Renal cortical epithelial cell (primary cell): ENCODE measurements at regions not wholly inside any gene's neighbourhood (a gene's known extent, or its start where the extent isn't known, plus 50 kb on each side); places are given as distances from the start of the nearest gene placed in this dataset.
A peak's percentile ranks its signal among the peaks of the same experiment; 100 is the strongest.
"Not testable (repeated sequence)": the region's sequence is repeated elsewhere in the genome, so short reads cannot be mapped to it uniquely, and the experiment has no call there.

Source experiments
- DNase-seq: peaks from one replicate; pipeline ENCODE4 v3.0.0-alpha.2; 2011; ENCODE audit warnings: low read depth

GRCh38 chr12:92425165-92425564 is 277.6 kb upstream of the PLEKHG7 start:
- no peak for DNase-seq

GRCh38 chr12:92424338-92424737 is 278.5 kb upstream of the PLEKHG7 start:
- peak; percentile 36 for DNase-seq

DNA sequence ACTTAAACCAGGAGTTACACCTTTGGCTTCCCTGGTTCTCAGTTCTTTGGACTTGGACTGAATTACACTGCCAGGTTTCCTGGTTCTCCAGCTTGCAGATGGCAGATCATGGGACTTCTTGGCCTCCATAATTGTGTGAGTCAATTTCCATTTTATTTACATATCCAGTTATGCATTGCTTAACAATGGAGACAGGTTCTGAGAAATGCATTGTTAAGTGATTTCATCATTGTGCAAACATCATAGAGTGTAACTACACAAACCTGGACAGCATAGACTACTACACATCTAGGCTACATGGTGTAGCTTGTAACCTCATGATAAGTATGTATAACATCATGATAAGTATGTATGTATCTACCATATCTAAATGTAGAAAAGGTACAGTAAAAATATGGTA is 276.1 kb upstream of the BTG1 start:
- DNase-seq: peak; percentile 78

GRCh38 chr12:92421042-92421441 is 275.4 kb upstream of the BTG1 start:
- DNase-seq: no peak

GRCh38 chr12:92419201-92419600 is 273.6 kb upstream of the BTG1 start:
- no peak for DNase-seq

- no peak for DNase-seq
Measured at GRCh38 chr12:92418381-92418780, 272.7 kb upstream of the BTG1 start.

GRCh38 chr12:92417373-92417772 is 271.7 kb upstream of the BTG1 start:
- DNase-seq: no peak

DNA sequence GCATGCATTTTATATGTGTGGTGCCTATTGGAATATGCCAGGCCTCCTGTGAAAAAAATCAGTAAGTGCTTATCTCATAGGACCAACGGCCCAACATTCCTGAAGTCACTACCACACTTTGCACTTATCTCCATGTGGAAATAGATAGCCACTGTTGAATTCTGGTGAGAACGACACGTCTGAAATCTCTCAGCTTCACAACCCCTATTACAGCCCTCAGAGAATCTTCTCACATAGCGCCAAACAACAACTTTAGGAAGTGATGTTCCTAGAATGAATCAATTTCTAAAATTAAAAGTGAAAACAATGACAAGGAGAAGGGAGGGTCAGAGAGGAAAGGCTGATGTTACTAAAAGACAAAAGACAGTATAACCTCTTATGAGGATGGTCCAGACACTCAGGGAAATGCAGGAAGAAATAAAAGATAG is 270.8 kb upstream of the BTG1 start:
- no peak for DNase-seq

- no peak for DNase-seq
Measured at GRCh38 chr12:92414170-92415070, 268.8 kb upstream of the BTG1 start.

DNA sequence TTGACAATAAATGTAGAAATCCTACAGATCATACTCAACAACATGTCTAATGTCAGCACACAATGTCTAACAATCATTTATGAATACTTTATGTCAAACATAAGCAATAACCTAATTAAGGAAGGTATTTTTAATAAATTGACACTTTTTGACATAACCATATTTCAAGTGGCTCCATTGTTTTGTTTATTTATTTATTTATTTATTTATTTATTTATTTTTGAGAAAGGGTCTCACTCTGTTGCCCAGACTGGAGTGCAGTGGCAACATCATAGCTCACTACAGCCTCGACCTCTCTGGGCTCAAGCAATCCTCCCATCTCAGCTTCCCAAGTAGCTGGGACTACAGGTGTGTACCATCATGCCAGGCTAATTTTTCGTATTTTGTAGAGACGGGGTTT is 267.6 kb upstream of the BTG1 start:
- DNase-seq: no peak

GRCh38 chr12:92412856-92413255 is 267.2 kb upstream of the BTG1 start:
- DNase-seq: no peak

DNA sequence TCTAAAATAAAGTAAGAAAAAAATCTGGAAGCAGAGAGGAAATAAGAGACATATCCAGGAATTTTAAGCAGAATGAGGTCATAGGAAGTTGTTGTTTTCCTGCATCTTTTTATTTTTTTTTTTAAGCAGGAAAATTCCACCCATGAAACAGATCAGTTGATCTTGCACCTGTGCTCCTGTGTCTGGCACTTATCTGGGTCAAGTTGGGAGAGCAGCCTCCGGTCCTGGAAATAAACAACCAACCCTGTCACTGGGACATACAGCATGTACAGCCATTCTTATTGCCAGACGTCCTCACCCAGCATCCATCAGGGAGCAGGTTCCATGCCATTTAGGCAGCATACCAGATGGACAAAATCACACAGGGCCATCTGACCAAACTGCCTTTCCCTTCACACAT is 266.0 kb upstream of the BTG1 start:
- DNase-seq: no peak

DNA sequence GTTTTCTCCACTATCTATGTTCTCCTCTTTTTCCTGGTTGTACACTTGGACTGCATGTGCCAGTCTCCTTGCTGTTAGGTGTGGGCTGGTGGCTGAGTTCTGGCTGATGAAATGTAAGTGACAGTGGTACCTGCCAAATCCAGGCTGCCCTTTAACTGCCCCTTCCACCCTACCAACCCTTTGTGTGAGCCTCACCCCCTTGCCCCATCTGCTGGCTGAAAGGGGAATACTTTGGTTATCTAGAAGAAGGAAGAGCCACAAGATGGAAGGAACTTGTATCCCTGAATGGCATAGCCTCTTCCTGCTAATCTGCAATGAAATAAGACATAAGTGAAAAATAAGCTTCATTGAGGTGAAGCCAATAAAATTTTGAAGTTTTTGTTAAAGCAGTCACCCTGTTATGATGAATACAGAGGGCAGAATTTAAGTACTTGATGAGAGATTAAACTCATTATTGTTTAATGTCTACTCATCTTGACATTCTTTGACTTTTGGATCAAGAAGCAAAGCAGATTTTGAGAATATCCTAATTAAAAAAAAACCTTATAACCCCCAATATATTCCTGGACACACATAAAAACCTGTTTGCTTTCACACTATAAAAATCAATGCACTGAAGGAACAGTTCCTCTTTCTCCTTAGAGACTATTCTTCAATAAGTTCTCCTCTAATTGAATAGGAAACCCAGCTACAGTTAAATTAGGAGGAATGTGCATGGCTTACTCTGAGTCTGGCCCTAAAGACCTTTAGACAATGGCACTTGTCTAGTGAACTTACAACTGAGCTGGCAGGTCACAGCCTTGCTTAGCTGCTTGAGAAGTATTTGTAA is 262.6 kb upstream of the BTG1 start:
- DNase-seq: peak; percentile 27

GRCh38 chr12:92406404-92407070 is 260.9 kb upstream of the BTG1 start:
- not testable (repeated sequence) for DNase-seq

GRCh38 chr12:92405801-92406251 is 260.2 kb upstream of the BTG1 start:
- DNase-seq: not testable (repeated sequence)

DNA sequence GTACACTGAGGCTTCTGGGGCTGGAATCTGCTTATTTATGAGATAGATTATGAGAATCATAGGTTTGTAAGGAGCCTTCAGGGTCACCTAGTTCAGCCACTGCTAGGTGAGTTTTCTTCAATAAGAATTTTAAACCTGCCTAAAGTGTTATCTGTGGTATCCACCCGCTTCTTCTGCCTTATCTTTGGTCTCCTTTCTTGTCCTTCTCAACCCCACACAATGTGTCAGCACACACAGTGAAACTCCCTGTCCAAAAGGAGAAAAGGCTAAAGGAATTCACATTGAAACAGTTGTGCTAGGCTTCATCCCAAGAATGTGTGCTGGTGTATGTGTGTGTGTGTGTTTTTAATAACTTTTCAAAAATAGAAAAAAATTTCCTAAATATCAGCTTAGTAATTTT is 259.3 kb upstream of the BTG1 start:
- DNase-seq: no peak

GRCh38 chr12:92404259-92404894 is 258.7 kb upstream of the BTG1 start:
- DNase-seq: no peak

GRCh38 chr12:92403210-92404175 is 257.8 kb upstream of the BTG1 start:
- DNase-seq: peak; percentile 92

DNA sequence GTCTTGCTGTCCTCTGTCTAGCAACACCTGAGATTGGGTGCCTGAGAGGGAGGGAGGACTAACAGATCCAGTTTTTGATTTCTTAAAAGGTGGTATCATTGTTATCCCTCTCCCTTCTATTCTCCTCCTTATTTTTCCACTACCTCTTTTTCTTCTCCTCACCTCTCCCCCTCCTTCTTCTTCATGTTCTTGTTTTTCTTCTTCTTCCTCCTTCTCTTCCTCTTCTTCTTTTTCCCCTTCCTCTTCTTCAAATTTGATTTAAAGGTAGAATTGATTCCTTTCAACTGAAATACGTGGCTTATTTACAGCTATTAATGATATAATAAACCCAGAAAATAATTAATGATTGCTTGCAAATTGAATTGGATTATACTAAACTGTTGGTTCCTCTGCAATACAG is 256.8 kb upstream of the BTG1 start:
- no peak for DNase-seq

DNA sequence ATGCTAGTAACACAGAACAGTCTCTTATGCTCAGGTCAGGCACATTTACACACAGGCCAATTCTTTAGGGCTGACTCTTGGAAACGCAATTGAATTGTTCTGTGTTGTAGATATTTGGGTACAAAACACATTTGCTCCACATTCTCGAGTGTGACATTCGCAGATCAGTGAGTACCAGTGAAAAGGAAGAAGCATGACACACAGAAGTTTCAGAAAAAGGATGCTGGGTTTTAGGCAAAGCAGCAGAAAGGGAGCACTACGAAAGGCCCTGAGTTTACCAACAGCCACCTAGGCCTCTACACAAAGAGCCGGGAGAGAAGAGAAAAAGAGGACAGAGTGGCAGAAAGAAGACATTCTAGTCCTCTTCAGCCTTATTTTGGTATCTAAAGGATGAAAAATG is 254.4 kb upstream of the BTG1 start:
- DNase-seq: no peak
